ENCODE measurements at regions not wholly inside any gene's neighbourhood (a gene's known extent, or its start where the extent isn't known, plus 50 kb on each side); places are given as distances from the start of the nearest gene placed in this dataset.
"Not testable (repeated sequence)": the region's sequence is repeated elsewhere in the genome, so short reads cannot be mapped to it uniquely, and the experiment has no call there.

GRCh38 chr4:66805582-66805981 lies 739.7 kb downstream of the CENPC start:
- no peak for DNase-seq

DNA sequence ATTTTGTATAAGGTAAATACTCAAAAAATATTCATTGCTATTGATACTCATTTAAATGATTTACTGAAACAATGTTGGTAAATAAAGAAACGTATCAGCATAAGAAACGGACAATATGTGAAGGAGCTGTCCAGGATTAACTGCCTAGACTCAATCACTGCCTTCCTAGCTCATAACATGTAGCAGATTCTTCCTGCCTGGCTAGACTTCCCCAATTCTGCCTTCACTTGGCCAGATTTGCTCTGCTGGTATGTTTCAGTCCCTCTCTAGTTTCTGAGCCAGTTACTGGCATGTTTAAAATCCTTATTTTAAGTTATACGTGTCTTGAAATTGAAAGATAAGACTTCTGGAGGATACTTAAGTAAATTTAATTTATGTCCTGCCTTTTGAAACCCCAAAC lies 740.3 kb downstream of the CENPC start:
- no peak for DNase-seq

- DNase-seq, result no peak
These were observed 747.7 kb downstream of the CENPC start for GRCh38 chr4:66797608-66798007.

DNA sequence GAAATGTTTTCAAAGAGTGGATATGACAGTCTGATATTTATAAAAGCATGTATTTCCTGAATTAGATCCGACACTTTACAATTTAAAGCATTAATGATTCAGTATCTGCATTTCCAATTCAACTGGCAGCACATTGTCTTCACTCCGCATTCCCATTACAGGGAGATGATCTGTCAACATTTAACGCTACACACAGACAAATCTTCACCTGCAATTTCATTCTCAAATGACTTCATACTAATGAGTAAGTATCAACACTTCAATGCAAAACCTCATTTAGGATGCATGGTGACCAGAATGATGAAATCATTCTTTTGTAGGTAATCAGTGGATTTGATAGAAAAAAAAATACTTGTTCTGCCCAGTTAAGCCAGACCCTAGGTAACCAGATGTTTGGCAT lies 749.6 kb downstream of the CENPC start:
- no peak for DNase-seq

- DNase-seq, result no peak
These were observed 750.8 kb downstream of the CENPC start for GRCh38 chr4:66794390-66795034.

GRCh38 chr4:66791686-66792085 lies 753.6 kb downstream of the CENPC start:
- DNase-seq, result no peak

DNA sequence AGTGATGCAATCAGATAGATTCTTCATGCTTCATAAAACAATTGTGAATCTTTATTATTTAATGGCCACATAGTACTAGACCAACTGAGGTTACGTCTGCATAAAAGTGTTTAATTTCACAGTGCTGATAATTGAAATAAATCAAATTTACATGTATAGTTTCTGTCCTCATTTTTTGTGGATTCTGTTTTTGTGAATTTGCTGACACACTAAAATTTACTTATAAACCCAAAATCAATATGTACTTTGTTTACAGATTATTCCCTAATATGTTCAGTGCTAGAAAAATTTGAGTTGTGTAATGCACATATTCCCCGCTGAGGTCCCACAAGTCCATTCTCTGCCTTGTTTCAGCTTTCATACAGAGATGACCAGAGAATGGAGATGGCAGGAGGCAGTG lies 759.8 kb downstream of the CENPC start:
- DNase-seq, result no peak

- DNase-seq, result not testable (repeated sequence)
These were observed 762.6 kb downstream of the CENPC start for GRCh38 chr4:66782751-66783150.

DNA sequence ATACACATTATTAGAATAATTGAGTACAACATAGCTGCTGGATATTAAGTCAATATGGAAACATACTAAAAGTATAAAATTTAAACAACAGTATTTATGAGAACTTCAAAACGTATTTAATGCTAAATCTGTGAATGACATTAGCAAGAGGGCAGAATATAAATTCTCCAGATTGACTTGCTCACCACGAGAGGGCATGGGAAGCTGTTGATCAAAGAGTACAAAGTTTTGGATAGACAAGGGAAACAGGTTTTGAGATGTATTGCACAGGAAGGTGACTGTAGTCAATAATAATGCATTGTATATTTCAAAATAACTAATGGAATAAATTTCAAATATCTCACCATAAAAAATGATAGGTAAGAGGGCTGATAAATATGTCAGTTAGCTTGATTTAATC lies 768.2 kb downstream of the CENPC start:
- no peak for DNase-seq

DNA sequence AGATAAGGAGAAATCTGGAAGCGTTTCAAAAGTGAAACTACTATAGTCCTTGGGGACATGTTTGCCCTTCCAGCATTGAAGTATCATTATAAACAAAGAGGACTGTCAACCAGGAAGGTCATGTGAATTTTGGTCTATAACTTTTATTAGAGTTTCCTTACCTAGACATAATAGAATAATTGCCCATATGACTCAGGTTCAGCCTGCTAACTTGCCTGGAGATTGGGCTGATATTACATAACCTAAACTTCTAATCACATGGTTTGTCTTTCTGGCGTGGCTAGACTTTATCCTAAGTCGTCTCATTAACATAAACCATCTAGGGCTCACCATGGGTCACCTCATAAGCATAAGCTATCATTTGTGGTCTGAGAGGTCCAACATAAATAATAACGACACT lies 775.9 kb downstream of the CENPC start:
- no peak for DNase-seq

GRCh38 chr4:66767442-66767841 lies 777.9 kb downstream of the CENPC start:
- DNase-seq, result no peak

DNA sequence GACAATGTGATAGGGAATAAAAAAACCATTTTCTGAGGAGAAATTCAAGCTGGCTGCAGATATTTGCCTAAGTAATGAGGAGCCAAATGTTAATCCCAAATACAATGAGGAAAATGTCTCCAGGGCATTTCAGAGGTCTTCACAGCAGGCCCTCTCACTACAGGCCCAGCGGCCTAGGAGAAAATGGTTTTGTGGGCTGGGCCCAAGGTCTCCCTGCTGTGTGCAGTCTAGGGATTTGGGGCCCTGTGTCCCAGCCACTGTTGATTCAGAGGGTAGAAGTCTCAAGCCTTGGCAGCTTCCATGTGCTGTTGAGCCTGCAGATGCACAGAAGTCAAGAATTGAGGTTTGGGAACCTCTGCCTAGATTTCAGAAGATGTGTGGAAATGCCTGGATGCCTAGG lies 778.7 kb downstream of the CENPC start:
- no peak for DNase-seq

- DNase-seq, result no peak
These were observed 795.0 kb downstream of the CENPC start for GRCh38 chr4:66750273-66750672.

GRCh38 chr4:66746918-66747317 lies 798.4 kb downstream of the CENPC start:
- not testable (repeated sequence) for DNase-seq

GRCh38 chr4:66741081-66741480 lies 804.2 kb downstream of the CENPC start:
- no peak for DNase-seq

GRCh38 chr4:66736606-66737005 lies 808.7 kb downstream of the CENPC start:
- no peak for DNase-seq

DNA sequence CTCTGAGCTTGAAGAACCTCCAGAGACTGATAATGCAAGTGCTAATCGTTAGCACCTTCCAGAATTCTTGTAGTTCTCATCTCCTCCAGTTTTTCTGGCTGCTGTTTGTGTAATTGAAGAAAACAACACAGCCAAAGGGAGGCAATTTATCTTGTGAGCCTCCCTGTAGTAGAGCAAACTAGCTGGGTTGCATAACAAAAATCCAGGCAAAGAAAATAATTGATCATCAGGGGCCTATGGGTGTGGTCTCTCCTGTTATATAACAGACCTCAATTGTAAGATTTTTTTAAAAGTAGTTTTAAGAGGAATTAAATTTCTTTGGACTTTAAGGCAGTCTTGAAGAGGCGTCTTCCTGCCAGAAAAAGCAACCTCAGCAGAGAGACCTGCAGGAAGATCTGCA lies 817.0 kb downstream of the CENPC start:
- no peak for DNase-seq

DNA sequence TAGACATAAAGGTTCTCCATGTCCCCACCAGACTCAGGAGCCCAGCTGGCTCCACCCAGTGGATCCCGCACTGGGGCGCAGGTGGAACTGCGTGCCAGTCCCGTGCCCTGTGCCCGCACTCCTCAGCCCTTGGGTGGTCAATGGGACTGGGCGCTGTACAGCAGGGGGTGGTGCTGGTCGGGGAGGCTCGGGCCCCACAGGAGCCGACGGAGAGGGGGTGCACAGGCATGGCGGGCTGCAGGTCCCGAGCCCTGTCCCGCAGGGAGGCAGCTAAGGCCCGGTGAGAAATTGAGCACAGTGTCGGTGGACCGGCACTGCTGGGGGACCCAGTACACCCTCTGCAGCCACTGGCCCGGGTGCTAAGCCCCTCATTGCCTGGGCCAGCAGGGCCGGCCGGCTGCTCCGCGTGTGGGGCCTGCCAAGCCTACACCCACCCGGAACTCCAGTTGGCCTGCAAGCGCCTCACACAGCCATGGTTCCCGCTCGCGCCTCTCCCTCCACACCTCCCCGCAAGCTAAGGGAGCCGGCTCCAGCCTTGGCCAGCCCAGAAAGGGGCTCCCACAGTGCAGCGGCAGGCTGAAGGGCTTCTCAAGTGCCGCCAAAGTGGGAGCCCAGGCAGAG lies 832.9 kb downstream of the CENPC start:
- DNase-seq, result not testable (repeated sequence)

- no peak for DNase-seq
These were observed 841.1 kb downstream of the CENPC start for GRCh38 chr4:66704243-66704642.

DNA sequence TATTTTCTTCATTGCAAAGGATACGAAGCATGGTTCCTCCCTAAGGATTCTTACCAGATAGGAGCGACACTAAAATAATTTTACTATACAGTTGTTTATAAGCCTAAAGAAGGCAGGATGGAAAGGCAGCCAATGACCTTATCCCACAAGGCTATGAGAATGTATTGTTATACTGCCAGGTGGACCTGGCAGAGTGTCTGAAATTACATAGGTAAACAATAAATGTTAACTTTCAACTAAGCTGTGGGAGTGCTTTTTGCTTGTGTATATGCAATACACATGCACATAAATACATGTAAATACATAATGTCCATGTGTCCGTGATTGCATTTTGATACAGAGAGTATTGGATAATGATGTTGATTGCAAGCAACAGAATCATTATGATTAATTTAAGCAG lies 850.6 kb downstream of the CENPC start:
- no peak for DNase-seq

DNA sequence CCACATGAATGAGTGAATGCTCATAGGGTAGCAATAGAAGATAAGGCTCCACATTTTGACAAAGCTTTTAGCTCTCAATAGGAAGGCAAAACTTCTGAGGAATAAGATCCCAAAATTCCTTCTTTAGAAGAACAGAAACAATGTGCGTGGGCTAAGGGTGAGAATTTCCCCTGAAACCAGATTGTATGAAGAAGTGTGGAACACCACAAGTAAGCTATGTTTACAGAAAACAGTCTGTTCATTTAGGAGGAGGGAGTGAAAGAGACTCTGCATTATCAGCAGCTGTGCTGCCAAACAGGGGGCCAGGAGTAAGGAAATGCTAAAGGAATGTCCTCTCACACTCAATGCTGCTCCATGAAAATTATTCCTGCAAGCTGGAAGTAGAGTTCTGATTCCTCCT lies 851.6 kb downstream of the CENPC start:
- DNase-seq, result no peak

- DNase-seq, result no peak
These were observed 854.2 kb downstream of the CENPC start for GRCh38 chr4:66691101-66691500.

DNA sequence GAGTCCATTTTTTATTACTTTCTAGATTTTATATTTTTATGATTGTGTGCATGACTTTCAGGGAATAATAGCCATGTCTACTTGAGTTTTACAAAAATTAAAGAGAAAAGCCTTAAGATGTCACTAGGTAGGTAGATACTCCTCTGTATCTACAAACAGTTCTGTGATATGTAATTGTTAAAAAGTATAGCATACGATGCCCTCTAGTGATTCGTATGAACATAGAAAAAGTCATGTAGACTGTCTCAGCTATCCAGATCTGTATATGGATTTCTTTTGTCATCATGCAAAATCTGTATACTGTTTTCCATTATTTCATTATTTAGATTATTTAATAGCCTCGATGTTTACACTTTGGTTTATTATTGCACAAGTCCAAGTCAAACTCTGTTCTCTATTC lies 856.6 kb downstream of the CENPC start:
- DNase-seq, result no peak

DNA sequence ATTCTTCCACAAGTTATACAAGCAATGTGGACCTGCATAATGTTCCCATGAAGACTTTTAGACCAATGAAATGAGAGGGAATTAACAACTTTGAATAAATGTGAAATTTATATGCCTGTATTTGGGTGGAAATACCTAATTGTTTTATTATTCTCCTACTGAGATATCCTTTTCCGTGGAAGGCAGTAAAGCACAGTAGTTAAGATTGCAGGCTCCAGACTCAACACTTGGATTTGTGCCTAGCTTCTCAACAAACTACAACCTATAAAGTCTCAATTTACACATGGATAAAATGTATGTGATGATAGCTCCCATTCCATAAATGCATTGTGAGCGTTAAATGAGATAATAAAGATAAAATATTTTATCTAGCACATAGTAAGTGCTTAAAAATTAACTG lies 857.8 kb downstream of the CENPC start:
- DNase-seq, result no peak

DNA sequence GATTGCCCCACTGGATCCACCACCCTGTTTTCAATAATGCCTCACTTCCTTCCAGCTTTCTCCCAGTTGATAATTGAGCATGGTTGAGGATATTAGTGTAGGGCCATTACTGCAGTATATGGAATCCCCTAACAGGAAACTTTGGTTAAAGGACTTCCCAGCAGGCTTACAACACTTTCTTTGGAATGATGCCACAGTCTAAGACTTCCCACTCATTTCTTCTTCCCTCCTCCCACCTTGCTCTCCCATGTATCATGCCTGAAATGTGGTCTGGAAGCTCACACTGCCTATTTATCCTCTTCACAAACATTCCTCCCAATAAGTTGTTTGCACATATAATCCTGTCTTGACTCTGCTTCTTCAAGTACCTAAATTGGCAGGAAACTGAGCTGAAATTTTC lies 863.3 kb downstream of the CENPC start:
- DNase-seq, result no peak
